ENCODE measurements at regions not wholly inside any gene's neighbourhood (a gene's known extent, or its start where the extent isn't known, plus 50 kb on each side); places are given as distances from the start of the nearest gene placed in this dataset.

DNA sequence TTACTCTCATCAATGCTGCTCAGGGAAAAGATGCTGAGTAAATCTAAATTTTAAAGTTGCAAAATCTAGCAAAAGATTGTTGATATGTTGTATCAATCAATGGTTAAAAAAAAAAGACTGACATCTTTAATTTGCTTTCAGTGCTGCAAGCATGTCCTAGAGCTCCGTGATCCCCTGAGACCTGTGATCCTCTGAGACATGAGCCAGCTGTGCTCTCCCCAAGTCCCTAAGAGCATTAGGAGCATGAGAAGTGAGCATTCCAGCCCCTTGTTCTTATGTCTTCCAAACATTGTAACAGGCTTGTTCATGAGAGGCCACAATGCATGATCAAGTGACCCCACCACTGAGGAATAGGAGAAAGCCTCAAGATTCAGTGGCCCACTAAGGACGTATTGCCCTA lies 116.6 kb downstream of the DAD1 start:
- TF ChIP-seq POLR2AphosphoS5 (IDR thresholded peaks at IDR 0.05; ENCODE audit: borderline replicate concordance, low read depth, low read length), result no peak
- TF ChIP-seq EZH2 (IDR thresholded peaks at IDR 0.05), result no peak

Measured in SK-N-MC (cell line).